Testis (tissue), 2 donors: ENCODE measurements at regions not wholly inside any gene's neighbourhood (a gene's known extent, or its start where the extent isn't known, plus 50 kb on each side); places are given as distances from the start of the nearest gene placed in this dataset.

Experiments used
- POLR2A ChIP-seq: fragments of 450-650 bp; IDR thresholded peaks from one replicate; pipeline ENCODE4 v1.6.1; 2017; ENCODE audit warnings: antibody characterized with exemption, mild to moderate bottlenecking, moderate library complexity
- TF ChIP-seq, protein P1 (sequence below), 3 experiments: fragments of 450-650 bp in 2 of 3; fragments of 200-600 bp in 1 of 3; sonication (generic) in 1 of 3; IDR thresholded peaks; one replicate each; pipeline ENCODE4 v1.5.1; 2016 to 2019; ENCODE audit warnings: antibody characterized with exemption in 3 of 3, mild to moderate bottlenecking in 2 of 3, moderate library complexity in 1 of 3

DNA sequence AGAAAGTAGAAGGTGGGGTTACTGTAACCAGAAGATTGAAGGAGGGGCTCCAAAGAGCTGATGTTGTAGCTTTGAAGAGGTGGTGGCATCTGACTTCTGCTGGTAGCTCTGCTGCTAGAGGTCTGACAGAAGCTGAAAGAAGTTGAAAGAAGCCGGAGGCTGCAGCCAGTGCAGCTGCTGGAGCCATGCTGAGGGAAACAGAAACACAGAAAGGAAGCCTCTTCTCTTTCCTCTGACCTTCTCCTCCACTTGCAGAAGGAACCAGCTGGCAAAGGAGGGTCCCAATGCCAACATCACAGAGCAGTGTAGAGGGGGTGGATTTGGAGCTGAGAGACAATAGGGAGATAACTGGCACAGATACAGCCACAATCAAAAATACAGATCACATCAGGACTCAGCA lies 89.3 kb upstream of the HHIP start:
- no peak for TF ChIP-seq POLR2A
- TF ChIP-seq, protein P1, sequence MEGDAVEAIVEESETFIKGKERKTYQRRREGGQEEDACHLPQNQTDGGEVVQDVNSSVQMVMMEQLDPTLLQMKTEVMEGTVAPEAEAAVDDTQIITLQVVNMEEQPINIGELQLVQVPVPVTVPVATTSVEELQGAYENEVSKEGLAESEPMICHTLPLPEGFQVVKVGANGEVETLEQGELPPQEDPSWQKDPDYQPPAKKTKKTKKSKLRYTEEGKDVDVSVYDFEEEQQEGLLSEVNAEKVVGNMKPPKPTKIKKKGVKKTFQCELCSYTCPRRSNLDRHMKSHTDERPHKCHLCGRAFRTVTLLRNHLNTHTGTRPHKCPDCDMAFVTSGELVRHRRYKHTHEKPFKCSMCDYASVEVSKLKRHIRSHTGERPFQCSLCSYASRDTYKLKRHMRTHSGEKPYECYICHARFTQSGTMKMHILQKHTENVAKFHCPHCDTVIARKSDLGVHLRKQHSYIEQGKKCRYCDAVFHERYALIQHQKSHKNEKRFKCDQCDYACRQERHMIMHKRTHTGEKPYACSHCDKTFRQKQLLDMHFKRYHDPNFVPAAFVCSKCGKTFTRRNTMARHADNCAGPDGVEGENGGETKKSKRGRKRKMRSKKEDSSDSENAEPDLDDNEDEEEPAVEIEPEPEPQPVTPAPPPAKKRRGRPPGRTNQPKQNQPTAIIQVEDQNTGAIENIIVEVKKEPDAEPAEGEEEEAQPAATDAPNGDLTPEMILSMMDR (IDR thresholded peaks at IDR 0.05), result no peak
